GM12878 (cell line): ENCODE measurements at regions not wholly inside any gene's neighbourhood (a gene's known extent, or its start where the extent isn't known, plus 50 kb on each side); places are given as distances from the start of the nearest gene placed in this dataset.
"Not testable (repeated sequence)": the region's sequence is repeated elsewhere in the genome, so short reads cannot be mapped to it uniquely, and the experiment has no call there.

Experiments used
- ATAC-seq: fragments of 200-7000 bp; cut with Tn5 transposase; 3 replicates; pipeline ENCODE4 v1.9.1; 2020; ENCODE audit warnings: mild to moderate bottlenecking, moderate library complexity
- BruUV-seq: library from RNA; stranded (reverse); fragments of 400-500 nt; replicated peaks from 2 replicates; lab custom pipeline; 2021; lab: Mats Ljungman, UMichigan
- CTCF ChIA-PET: fragments of 300-600 bp; sonication (Branson Sonifier 250); formaldehyde crosslinking; extraction: SDS; loops from one replicate; lab custom pipeline; 2021; ENCODE audit warnings: inconsistent platforms; lab: Yijun Ruan, JAX
- POLR2A ChIA-PET: fragments of 350-600 bp; formaldehyde crosslinking; extraction: SDS; loops from one replicate; lab custom pipeline; 2021; ENCODE audit warnings: inconsistent platforms; lab: Charles Lee
- RAD21 ChIA-PET: fragments of 300-600 bp; sonication (Branson Sonifier 250); formaldehyde crosslinking; loops from one replicate; lab custom pipeline; 2023; ENCODE audit warnings: antibody characterized with exemption; ENCODE audit not compliant: unreplicated experiment; lab: Charles Lee
- SMC1A ChIA-PET: fragments of 300-600 bp; sonication (Branson Sonifier 250); formaldehyde crosslinking; loops from one replicate; lab custom pipeline; 2023; ENCODE audit not compliant: unreplicated experiment, uncharacterized antibody; lab: Charles Lee
- DNase-seq: peaks from one replicate; pipeline ENCODE4 v3.0.0-alpha.2; 2011; ENCODE audit warnings: low read depth, low spot score
- FAIRE-seq: peaks from 3 replicates; lab custom pipeline; 2011; peaks lifted over from hg19 to GRCh38; lab: Jason Lieb, UNC
- H2AFZ ChIP-seq: 2 replicates; pipeline ENCODE4 v1.6.0; 2011; ENCODE audit warnings: low read depth, low read length, control low read depth; ENCODE audit not compliant: control insufficient read depth
- H3K27ac ChIP-seq: 2 replicates; pipeline ENCODE4 v1.5.1; 2011; ENCODE audit warnings: control low read depth; ENCODE audit not compliant: control insufficient read depth, insufficient read depth
- H3K27me3 ChIP-seq, 2 experiments: replicated peaks in 1 of 2; 2 replicates each; pipeline versions ENCODE4 v1.6.0 to v1.6.1; 2011; ENCODE audit warnings: low read length in 1 of 2; ENCODE audit not compliant: control insufficient read depth in 2 of 2, insufficient read depth in 2 of 2
- H3K36me3 ChIP-seq, 2 experiments: 2 replicates each; pipeline ENCODE4 v1.5.1; 2011; ENCODE audit warnings: low read length in 1 of 2; ENCODE audit not compliant: control insufficient read depth in 2 of 2, insufficient read depth in 2 of 2
- H3K4me1 ChIP-seq: 2 replicates; pipeline ENCODE4 v1.6.1; 2011; ENCODE audit warnings: mild to moderate bottlenecking, low read length, moderate library complexity, mixed read lengths; ENCODE audit not compliant: control insufficient read depth, insufficient read depth
- H3K4me2 ChIP-seq: 2 replicates; pipeline ENCODE4 v1.6.0; 2011; ENCODE audit warnings: control low read depth; ENCODE audit not compliant: control insufficient read depth, insufficient read depth
- H3K4me3 ChIP-seq: fragments of 200-600 bp; sonication (generic); 2 replicates; pipeline ENCODE4 v1.5.1; 2016
- H3K79me2 ChIP-seq: 2 replicates; pipeline ENCODE4 v1.6.0; 2011; ENCODE audit warnings: low read length; ENCODE audit not compliant: control insufficient read depth, insufficient read depth
- H3K9ac ChIP-seq: 2 replicates; pipeline ENCODE4 v1.8.0; 2011; ENCODE audit warnings: low read length, control low read depth, mixed read lengths; ENCODE audit not compliant: control insufficient read depth, insufficient read depth
- H3K9me3 ChIP-seq: replicated peaks from 3 replicates; pipeline ENCODE4 v1.5.1; 2011; ENCODE audit warnings: mild to moderate bottlenecking, low read length; ENCODE audit not compliant: control insufficient read depth, insufficient read depth
- H4K20me1 ChIP-seq: 2 replicates; pipeline ENCODE4 v1.6.0; 2011; ENCODE audit not compliant: control insufficient read depth, insufficient read depth
- WGBS: methylation state at CpG from one replicate; pipeline ENCODE4 v1.1.6; 2016; ENCODE audit warnings: low lambda C conversion rate; ENCODE audit not compliant: insufficient replicate concordance, insufficient coverage; ENCODE audit errors: missing lambda C conversion rate; 5-methylcytosine and 5-hydroxymethylcytosine counted together
- in situ Hi-C: fragments of 300-500 bp; cut with MboI; formaldehyde crosslinking; loops from 9 replicates; pipeline ENCODE4 v1.14.3; 2018; ENCODE audit warnings: mixed read lengths
- intact Hi-C: fragments of 100-400 bp; cut with micrococcal nuclease; formaldehyde crosslinking; loops from one replicate; pipeline ENCODE4 v1.14.2; 2022; ENCODE audit not compliant: unreplicated experiment

DNA sequence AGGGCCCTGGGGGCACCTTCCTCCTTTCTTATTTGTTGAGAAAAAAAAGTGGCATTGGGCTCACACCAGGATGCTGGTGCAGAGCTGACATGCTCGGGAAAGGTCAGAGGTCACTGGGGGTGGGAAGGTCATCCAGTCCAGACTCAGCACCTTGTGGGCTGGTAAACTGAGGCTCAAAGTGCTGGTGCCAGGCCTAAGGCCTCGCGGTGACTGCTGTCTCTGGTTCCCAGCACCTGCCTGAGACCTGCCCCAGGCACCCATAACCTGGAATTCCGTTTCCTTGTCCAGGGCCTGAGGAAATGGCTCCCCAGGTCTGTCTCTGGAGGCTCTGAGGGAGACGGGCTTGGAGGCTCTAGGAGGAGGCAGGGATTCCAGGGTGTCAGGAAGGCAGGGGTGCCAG is 521.0 kb downstream of the GOLGA6L6 start:
- CTCF ChIA-PET, result not testable (repeated sequence)

GRCh38 chr15:20019758-20020157 is 521.8 kb downstream of the GOLGA6L6 start:
- SMC1A ChIA-PET, H2AFZ ChIP-seq, H3K27ac ChIP-seq, CTCF ChIA-PET, POLR2A ChIA-PET, H3K4me1 ChIP-seq, H4K20me1 ChIP-seq, in situ Hi-C loops, FAIRE-seq, H3K4me3 ChIP-seq, H3K27me3 ChIP-seq, ATAC-seq, BruUV-seq, H3K79me2 ChIP-seq, RAD21 ChIA-PET, intact Hi-C loops, H3K4me2 ChIP-seq, H3K9ac ChIP-seq, DNase-seq, H3K36me3 ChIP-seq, H3K9me3 ChIP-seq: not testable (repeated sequence)
- WGBS, result 0% methylated on average over 2 of the region's 6 CpGs

More for the DNA sequence above, 521.0 kb downstream of the GOLGA6L6 start:
- ATAC-seq, DNase-seq, H3K27ac ChIP-seq, H3K9me3 ChIP-seq, H4K20me1 ChIP-seq, POLR2A ChIA-PET, RAD21 ChIA-PET, H3K27me3 ChIP-seq, H3K79me2 ChIP-seq, H3K9ac ChIP-seq, intact Hi-C loops, BruUV-seq, H2AFZ ChIP-seq, H3K4me2 ChIP-seq, H3K36me3 ChIP-seq, H3K4me3 ChIP-seq, H3K4me1 ChIP-seq, FAIRE-seq, SMC1A ChIA-PET, in situ Hi-C loops: not testable (repeated sequence)
- WGBS, result 20% methylated on average over 2 of the region's 5 CpGs

- CTCF ChIA-PET, FAIRE-seq, ATAC-seq, intact Hi-C loops, H2AFZ ChIP-seq, H3K9me3 ChIP-seq, RAD21 ChIA-PET, H3K79me2 ChIP-seq, H3K4me1 ChIP-seq, in situ Hi-C loops, H4K20me1 ChIP-seq, H3K9ac ChIP-seq, SMC1A ChIA-PET, POLR2A ChIA-PET, H3K27ac ChIP-seq, BruUV-seq, H3K27me3 ChIP-seq, H3K4me2 ChIP-seq, H3K36me3 ChIP-seq, H3K4me3 ChIP-seq, DNase-seq: not testable (repeated sequence)
- 0% methylated on average over 1 of the region's 8 CpGs for WGBS
Measured at GRCh38 chr15:20017581-20017980, 524.0 kb downstream of the GOLGA6L6 start.

DNA sequence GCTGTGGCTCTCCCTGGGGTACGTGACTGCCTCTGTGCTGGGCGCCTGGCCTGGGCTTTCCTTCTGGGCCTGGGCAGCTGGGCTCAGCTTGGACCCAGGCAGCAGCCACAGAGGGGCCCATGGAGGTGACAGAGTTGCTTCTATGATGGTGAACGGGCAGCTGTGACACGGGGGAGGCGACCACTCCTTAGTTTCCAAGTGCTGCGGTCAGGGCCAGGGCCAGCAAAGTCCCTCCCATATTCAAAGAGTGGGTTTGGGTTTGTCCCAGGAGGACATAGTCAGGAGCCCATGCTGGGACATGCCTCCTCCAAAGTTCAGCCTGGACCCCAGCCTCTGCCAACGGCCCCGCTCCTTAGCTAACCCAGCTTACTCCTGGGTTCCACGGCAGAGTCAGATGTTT is 524.7 kb downstream of the GOLGA6L6 start:
- H3K79me2 ChIP-seq, ATAC-seq, intact Hi-C loops, DNase-seq, CTCF ChIA-PET, SMC1A ChIA-PET, H3K9me3 ChIP-seq, H3K27ac ChIP-seq, H3K27me3 ChIP-seq, BruUV-seq, FAIRE-seq, RAD21 ChIA-PET, in situ Hi-C loops, H4K20me1 ChIP-seq, H3K4me2 ChIP-seq, H3K4me3 ChIP-seq, H2AFZ ChIP-seq, H3K4me1 ChIP-seq, H3K36me3 ChIP-seq, POLR2A ChIA-PET, H3K9ac ChIP-seq: not testable (repeated sequence)
- WGBS, result 43% methylated on average over 7 of the region's 9 CpGs
